SW 1271 (cell line): ENCODE measurements at regions not wholly inside any gene's neighbourhood (a gene's known extent, or its start where the extent isn't known, plus 50 kb on each side); places are given as distances from the start of the nearest gene placed in this dataset.
"Not testable (repeated sequence)": the region's sequence is repeated elsewhere in the genome, so short reads cannot be mapped to it uniquely, and the experiment has no call there.

ENCODE experiments used
- DNase-seq, 2 experiments: peaks; one replicate each; lab custom pipeline; 2025; lab: John Stamatoyannopoulos, UW

- DNase-seq, result no peak
These were observed 100.0 kb upstream of the MAN1A1 start for GRCh38 chr6:119449331-119450156.

GRCh38 chr6:119447921-119448320 is 98.4 kb upstream of the MAN1A1 start:
- no peak for DNase-seq

DNA sequence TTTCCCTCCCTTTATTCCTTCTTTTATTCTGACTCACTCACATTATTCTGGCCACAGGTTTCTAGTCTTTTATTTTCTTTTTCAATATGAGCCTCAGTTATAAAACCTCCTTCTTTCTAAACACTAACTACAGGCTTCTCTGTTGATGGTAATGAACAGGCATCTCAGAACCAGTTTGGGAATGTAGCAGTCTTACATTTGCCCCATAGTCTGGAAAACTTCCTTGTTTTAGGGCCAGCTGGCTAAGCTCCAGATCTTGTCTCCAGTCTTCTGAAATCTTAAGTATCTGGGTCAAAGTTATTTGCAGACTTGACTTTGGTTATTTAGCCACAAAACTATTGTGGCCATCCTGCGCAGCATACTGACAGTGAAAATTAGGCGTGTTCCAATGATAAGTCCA is 97.0 kb upstream of the MAN1A1 start:
- no peak for DNase-seq

GRCh38 chr6:119446115-119446554 is 96.6 kb upstream of the MAN1A1 start:
- DNase-seq, result no peak

- no peak for DNase-seq
These were observed 96.1 kb upstream of the MAN1A1 start for GRCh38 chr6:119445666-119446065.

- no peak for DNase-seq
These were observed 95.3 kb upstream of the MAN1A1 start for GRCh38 chr6:119444642-119445557.

DNA sequence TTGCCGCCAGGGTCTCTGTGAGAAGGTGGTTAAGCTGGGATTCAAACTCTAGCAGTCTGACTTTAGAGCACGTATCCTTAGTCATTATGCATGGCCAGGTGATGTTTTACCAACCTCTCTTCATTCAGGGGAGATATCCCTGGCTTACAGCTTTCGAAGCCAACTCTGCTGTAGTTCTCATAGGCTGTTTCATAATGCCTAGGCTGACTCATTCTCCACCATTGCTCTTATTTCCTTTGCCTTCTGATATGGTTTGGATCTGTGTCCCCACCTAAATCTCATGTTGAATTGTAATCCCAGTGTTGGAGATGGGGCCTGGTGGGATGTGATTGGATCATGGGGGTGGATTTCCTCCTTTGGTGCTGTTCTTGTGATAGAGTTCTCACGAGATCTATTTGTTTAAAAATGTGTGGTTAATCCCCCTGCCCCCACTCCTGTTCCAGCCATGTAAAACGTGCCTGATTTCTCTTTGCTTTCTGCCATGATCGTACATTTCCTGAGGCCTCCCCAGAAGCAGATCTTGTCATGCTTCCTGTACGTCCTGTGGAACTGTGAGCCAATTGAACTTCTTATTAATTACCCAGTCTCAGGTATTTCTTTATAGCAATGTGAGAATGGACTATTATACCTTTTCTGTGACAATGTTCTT is 94.6 kb upstream of the MAN1A1 start:
- DNase-seq, result no peak

DNA sequence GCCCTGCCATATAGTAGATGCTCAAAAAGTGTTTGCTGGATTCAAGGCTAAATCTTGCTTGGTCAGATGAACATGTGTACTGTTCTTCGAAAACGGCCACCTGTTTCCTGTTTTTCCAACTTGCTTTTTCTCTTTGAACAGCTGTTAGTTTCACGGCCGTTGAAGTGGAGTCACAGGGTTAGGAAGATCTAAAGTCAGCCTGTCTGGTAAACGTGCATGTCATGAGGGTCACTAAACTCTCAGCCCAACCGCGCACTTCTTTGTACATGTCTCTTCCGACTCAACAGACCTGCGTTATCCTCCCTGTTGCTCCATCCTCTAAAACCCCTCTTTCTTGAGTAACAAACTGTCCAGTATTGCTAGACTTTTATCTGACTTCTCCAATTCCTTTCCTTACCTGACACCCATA is 93.2 kb upstream of the MAN1A1 start:
- DNase-seq, result no peak

GRCh38 chr6:119440953-119441352 is 91.4 kb upstream of the MAN1A1 start:
- no peak for DNase-seq

DNA sequence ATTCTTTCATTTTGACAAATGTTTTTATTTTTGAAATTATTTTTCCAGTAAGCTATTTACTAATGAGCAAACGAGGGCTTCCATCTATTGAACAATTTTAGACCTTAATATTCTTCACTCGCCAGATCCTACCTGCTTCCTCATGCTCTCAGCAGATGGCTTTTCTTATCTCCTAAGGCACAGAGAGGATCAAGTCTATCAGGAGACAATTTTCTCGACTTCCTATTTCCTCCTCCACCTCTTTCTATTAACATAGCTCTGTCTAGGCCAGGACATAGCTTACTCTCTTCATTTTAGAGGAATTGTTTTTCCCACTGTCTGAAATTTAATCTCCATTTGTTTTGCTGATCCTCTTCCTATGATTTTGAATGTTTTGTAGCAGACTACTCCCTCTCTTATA is 87.0 kb upstream of the MAN1A1 start:
- DNase-seq, result no peak

DNA sequence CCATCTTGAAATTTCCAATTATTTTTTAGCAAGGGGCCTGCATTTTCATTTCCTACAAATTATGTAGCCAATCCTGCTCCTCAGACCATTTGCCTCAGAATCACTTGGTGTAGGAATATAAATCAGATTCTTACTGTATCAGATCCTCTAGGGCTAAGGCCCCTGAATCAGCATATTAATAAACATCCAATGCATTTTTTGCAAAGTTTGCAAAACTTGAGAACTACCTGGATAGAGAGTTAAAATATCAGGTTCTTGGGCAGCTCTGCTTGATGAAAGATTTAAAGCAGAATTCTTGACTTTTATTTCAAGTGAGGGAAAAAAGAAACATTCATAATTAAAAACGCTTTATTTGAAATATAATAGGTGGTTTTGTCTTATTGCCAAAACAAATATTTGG is 82.2 kb upstream of the MAN1A1 start:
- no peak for DNase-seq

DNA sequence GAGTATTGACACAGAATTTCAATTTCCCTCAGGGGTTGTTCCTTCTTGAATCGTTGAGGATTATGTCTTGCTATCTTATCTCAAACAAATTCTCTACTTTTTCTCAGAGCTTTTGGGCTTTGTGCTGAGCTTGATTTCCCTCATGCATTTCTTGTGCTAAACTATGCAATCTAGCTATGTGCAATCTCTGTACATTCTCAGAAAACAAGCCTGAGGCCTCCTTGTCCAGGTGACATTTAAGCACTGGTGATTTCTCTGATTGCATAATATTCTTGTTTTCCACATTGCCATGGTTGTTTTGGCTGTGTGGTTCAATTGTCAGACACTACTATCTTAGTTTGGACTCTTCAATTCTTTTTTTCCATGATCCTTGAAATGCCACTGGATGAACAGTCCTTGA is 81.2 kb upstream of the MAN1A1 start:
- no peak for DNase-seq

GRCh38 chr6:119428633-119429032 is 79.1 kb upstream of the MAN1A1 start:
- DNase-seq, result no peak

- DNase-seq, result no peak
These were observed 77.1 kb upstream of the MAN1A1 start for GRCh38 chr6:119426619-119427018.

DNA sequence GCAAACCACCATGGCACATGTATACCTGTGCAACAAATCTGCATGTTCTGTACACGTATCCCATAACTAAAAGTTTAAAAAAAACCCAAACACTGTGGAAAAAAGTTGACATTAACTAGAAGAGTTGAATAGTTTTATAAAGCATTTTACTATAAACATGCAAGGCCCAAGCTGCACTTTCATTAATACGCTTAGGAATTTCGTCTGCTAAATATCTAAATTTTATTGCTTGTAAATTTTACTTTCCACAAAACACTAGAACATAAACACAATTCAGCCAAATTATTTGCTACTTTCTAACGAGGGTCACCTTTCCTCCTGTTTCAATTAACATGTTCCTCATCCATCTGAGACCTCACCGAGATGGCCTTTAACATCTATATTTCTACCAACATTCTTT is 74.4 kb upstream of the MAN1A1 start:
- DNase-seq, result no peak

DNA sequence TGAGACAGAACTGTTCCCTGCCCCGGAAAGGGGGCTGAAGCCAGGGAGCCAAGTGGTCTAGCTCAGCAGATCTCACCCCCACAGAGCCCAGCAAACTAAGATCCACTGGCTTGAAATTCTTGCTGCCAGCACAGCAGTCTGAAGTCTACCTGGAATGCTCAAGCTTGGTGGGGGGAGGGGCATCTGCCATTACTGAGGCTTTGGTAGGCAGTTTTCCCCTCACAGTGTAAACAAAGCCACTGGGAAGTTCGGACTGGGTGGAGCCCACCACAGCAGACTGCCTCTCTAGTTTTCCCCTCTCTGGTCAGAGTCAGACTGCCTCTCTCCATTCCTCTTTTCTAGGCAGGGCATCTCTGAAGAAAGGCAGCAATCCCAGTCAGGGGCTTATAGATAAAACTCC is 68.5 kb upstream of the MAN1A1 start:
- DNase-seq, result not testable (repeated sequence)

DNA sequence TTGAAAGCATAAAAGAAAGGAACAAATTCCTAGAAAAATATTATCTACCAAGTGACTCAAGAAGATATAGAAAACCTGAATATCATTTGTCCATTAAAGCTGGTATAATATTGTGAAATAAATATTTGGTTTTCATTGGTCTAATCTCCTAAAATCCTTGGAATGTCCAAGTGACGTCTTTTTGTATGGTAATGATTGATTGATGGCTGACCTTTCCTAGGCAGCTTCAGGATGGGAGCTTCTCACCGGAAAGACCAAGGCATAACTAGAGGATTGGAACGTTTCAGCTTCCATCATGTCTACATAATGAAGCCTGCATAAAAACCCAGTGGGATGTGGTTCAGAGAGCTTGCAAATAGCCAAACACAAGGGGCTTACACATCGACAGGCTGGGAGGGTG is 57.6 kb upstream of the MAN1A1 start:
- no peak for DNase-seq

GRCh38 chr6:119405114-119405513 is 55.6 kb upstream of the MAN1A1 start:
- not testable (repeated sequence) for DNase-seq
